ENCODE measurements at regions not wholly inside any gene's neighbourhood (a gene's known extent, or its start where the extent isn't known, plus 50 kb on each side); places are given as distances from the start of the nearest gene placed in this dataset.

DNA sequence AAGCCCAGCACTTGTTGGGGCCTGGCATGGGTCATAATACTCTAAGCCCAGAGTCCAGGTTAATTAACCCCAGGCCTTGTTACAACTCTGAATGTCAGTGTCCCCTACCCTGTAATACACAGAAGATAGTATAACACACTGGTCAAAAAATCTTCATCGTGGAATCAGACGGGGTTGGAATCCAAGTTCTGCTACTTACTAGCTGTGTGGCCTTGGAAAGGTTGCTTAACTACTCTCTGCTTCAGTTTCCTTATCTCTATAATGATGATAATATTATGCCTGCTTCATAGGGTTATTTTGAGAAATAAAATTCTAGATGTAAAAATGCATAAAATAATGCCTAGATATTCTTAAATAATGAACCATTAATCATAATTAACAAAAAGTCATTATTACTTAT, 77.8 kb upstream of the CTTNBP2NL start:
- intact Hi-C loops (cut with micrococcal nuclease): no loop called here

DNA sequence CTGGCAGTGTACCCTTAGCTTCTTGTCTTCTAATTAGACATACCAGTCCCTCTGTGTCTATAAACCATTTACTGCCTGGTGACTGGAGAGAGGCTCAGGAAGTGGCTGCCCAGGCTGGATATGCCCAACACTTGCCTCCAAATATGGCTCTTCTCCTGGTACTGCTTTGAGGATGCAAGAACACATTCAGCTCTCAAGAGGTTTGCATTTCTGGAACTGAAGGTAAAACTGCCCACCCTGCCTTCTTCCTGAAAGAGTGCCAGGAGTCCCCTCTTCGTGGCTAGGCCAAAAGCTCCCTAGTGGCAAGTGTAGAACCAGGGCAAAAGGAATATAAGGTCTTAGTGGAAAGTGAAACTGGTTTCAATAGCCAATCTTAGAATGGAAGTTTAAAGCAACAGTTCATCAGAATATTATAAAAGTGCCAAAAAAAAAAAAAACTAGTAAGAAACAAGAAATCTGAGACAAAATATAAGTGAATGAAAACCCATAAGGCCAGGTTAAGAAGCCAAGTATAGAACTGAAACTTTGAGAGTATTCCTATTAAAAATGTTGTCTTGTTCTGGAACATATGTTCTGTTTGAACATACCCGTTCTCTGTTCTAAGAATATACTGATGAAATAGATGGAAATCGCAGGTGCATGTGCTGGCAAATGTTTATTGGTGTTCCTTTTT, 77.2 kb upstream of the CTTNBP2NL start:
- H4K20me1 ChIP-seq (replicated peaks; ENCODE audit: control insufficient read depth, insufficient read depth, low read length): no peaks in the 10 kb centered on the region
- H3K4me3 ChIP-seq: no peak overlapping the region
- H3K9ac ChIP-seq (ENCODE audit: insufficient read depth in 1 of 2, low read depth in 2 of 2, low read length in 2 of 2): no peak overlapping the region
- no peak overlapping the region for H2AFZ ChIP-seq (ENCODE audit: low read depth, low read length)
- FAIRE-seq (no peak), ATAC-seq (peak; percentile 56; the same call in 2 of the 3 replicates), DNase-seq (ENCODE audit: extremely low read depth in 1 of 4, low spot score in 3 of 4) (no peak)
- BruUV-seq (replicated peaks): no TSS peak
- no peaks in the 10 kb centered on the region for H3K36me3 ChIP-seq (ENCODE audit: control insufficient read depth, insufficient read depth, low read length)
- no peaks in the 10 kb centered on the region for H3K9me1 ChIP-seq (ENCODE audit: control insufficient read depth, insufficient read depth, low read length)
- in situ Hi-C loops (cut with MboI) (no loop called here), intact Hi-C loops (cut with micrococcal nuclease) (no loop called here)
- POLR2A ChIA-PET: interaction anchor here (0.7 kb wide), 1 partner anchor 10 kb away, joined by 3 read pairs; no protein-coding TSS in a partner anchor
- CTCF ChIA-PET (ENCODE audit: low intra/inter-chr PET ratio): no interaction called here
- peaks cover 0 to 21% of the 10 kb centered on the region in 2 experiments; a peak in 4 of 5 replicates for H3K4me1 ChIP-seq (replicated peaks in 1 of 2; ENCODE audit: control insufficient read depth in 2 of 2, insufficient read depth in 2 of 2, low read length in 2 of 2)
- peaks cover 0 to 5% of the 10 kb centered on the region in 2 experiments; a peak in 2 of 5 replicates for H3K27me3 ChIP-seq (ENCODE audit: control insufficient read depth in 2 of 2, insufficient read depth in 2 of 2, low read length in 2 of 2)
- WGBS (ENCODE audit: insufficient coverage, low coverage, missing lambda C conversion rate): 5% methylated on average over 3 of the region's 3 CpGs
- no peak overlapping the region for H3K27ac ChIP-seq (ENCODE audit: extremely low read depth, low read depth, low read length)
- no peaks in the 10 kb centered on the region for H3K9me3 ChIP-seq (replicated peaks; ENCODE audit: control insufficient read depth, insufficient read depth, low read depth, low read length)
- no peaks in the 10 kb centered on the region for H3K79me2 ChIP-seq (ENCODE audit: control insufficient read depth, insufficient read depth, low read length)
- no peak overlapping the region for H3K4me2 ChIP-seq (ENCODE audit: insufficient read depth, low read length)
- no peak for TF ChIP-seq SP2 (IDR thresholded peaks at IDR 0.05; ENCODE audit: extremely low read depth, low read depth, low read length, poor library complexity, severe bottlenecking)

More for the DNA sequence above, 77.8 kb upstream of the CTTNBP2NL start:
- no peaks in the 10 kb centered on the region for H3K79me2 ChIP-seq (ENCODE audit: control insufficient read depth, insufficient read depth, low read length)
- TF ChIP-seq RBM25 (IDR thresholded peaks at IDR 0.05; ENCODE audit: low read depth, low read length, severe bottlenecking) (peak; percentile 60), ZFP36 (IDR thresholded peaks at IDR 0.05; ENCODE audit: low read depth, low read length, partially characterized antibody) (peak; percentile 54), SPI1 (IDR thresholded peaks at IDR 0.05; ENCODE audit: borderline replicate concordance, low read depth, low read length) (no peak)
- in situ Hi-C loops (cut with MboI): no loop called here
- no TSS peak for BruUV-seq (replicated peaks)
- DNase-seq (ENCODE audit: extremely low read depth in 1 of 4, low spot score in 3 of 4): no peak
- H3K4me3 ChIP-seq: no peak overlapping the region
- no peak overlapping the region for H3K27ac ChIP-seq (ENCODE audit: extremely low read depth, low read depth, low read length)
- ChIA-PET CTCF (ENCODE audit: low intra/inter-chr PET ratio) (no interaction called here), POLR2A (interaction anchor here (0.7 kb wide), 1 partner anchor 11 kb away, joined by 3 read pairs; no protein-coding TSS in a partner anchor)
- no peak overlapping the region for H3K4me2 ChIP-seq (ENCODE audit: insufficient read depth, low read length)
- no peak overlapping the region for H2AFZ ChIP-seq (ENCODE audit: low read depth, low read length)
- H3K27me3 ChIP-seq (ENCODE audit: control insufficient read depth in 2 of 2, insufficient read depth in 2 of 2, low read length in 2 of 2): peaks cover 0 to 5% of the 10 kb centered on the region in 2 experiments; a peak in 2 of 5 replicates
- H4K20me1 ChIP-seq (replicated peaks; ENCODE audit: control insufficient read depth, insufficient read depth, low read length): no peaks in the 10 kb centered on the region
- no peaks in the 10 kb centered on the region for H3K9me3 ChIP-seq (replicated peaks; ENCODE audit: control insufficient read depth, insufficient read depth, low read depth, low read length)
- H3K36me3 ChIP-seq (ENCODE audit: control insufficient read depth, insufficient read depth, low read length): no peaks in the 10 kb centered on the region
- H3K4me1 ChIP-seq (replicated peaks in 1 of 2; ENCODE audit: control insufficient read depth in 2 of 2, insufficient read depth in 2 of 2, low read length in 2 of 2): peaks cover 0 to 21% of the 10 kb centered on the region in 2 experiments; a peak in 4 of 5 replicates
- 16% methylated on average over 2 of the region's 2 CpGs for WGBS (ENCODE audit: insufficient coverage, low coverage, missing lambda C conversion rate)
- ATAC-seq: no peak
- no peak for FAIRE-seq
- H3K9ac ChIP-seq (ENCODE audit: insufficient read depth in 1 of 2, low read depth in 2 of 2, low read length in 2 of 2): no peak overlapping the region
- H3K9me1 ChIP-seq (ENCODE audit: control insufficient read depth, insufficient read depth, low read length): no peaks in the 10 kb centered on the region

Measured in K562 (cell line).